ENCODE measurements at regions not wholly inside any gene's neighbourhood (a gene's known extent, or its start where the extent isn't known, plus 50 kb on each side); places are given as distances from the start of the nearest gene placed in this dataset.
A peak's percentile ranks its signal among the peaks of the same experiment; 100 is the strongest.

- ChIA-PET CTCF (no interaction called here), POLR2A (no interaction called here)
- H3K4me3 ChIP-seq (ENCODE audit: low read depth, low read length) = no peak overlapping the region
- H3K36me3 ChIP-seq (ENCODE audit: control insufficient read depth in 2 of 2, insufficient read depth in 1 of 2, low read length in 2 of 2) = no peaks in the 10 kb centered on the region
- no peak for TF ChIP-seq MZF1 (tag by site-specific recombination; IDR thresholded peaks at IDR 0.05; ENCODE audit: borderline replicate concordance)
- 0 out of 2 replicates have a peak, but pooled peaks have one; percentile 27 for TF ChIP-seq BCL6B (tag by site-specific recombination; IDR thresholded peaks at IDR 0.05)
- no peaks in the 10 kb centered on the region for H3K9me3 ChIP-seq (ENCODE audit: control insufficient read depth, insufficient read depth, low read depth, low read length)
- no peaks in the 10 kb centered on the region for H3K4me1 ChIP-seq (ENCODE audit: control insufficient read depth, insufficient read depth, low read length)
- H3K27ac ChIP-seq (ENCODE audit: extremely low read depth, low read depth, low read length) = no peak overlapping the region
Measured at GRCh38 chr1:117783606-117784396, 145.6 kb downstream of the GDAP2 start.

- ChIA-PET POLR2A (interaction anchor here (0.7 kb wide), 2 partner anchors 12 to 28 kb away, joined by 3 to 6 read pairs; no protein-coding TSS in a partner anchor), CTCF (interaction anchor here (0.8 kb wide), 1 partner anchor 107 kb away, joined by 3 read pairs; no protein-coding TSS in a partner anchor)
- Histone ChIP-seq H3K4me1 (ENCODE audit: control insufficient read depth, insufficient read depth, low read length) (no peaks in the 10 kb centered on the region), H3K36me3 (ENCODE audit: control insufficient read depth in 2 of 2, insufficient read depth in 1 of 2, low read length in 2 of 2) (no peaks in the 10 kb centered on the region), H3K27ac (ENCODE audit: extremely low read depth, low read depth, low read length) (no peak overlapping the region), H3K4me3 (ENCODE audit: low read depth, low read length) (no peak overlapping the region), H3K9me3 (ENCODE audit: control insufficient read depth, insufficient read depth, low read depth, low read length) (no peaks in the 10 kb centered on the region)
- no peak for TF ChIP-seq ZNF280D (tag by site-specific recombination; IDR thresholded peaks at IDR 0.05)
- no peak for TF ChIP-seq BCL6B (tag by site-specific recombination; IDR thresholded peaks at IDR 0.05)
- no peak for TF ChIP-seq ZNF777 (tag by site-specific recombination; IDR thresholded peaks at IDR 0.05; ENCODE audit: borderline replicate concordance)
- TF ChIP-seq KLF10 (tag by site-specific recombination; IDR thresholded peaks at IDR 0.05) = no peak
- no peak for TF ChIP-seq ZNF560 (tag by site-specific recombination; IDR thresholded peaks at IDR 0.05; ENCODE audit: borderline replicate concordance)
- no peak for TF ChIP-seq ZSCAN18 (tag by site-specific recombination; IDR thresholded peaks at IDR 0.05)
- TF ChIP-seq ZNF26 (tag by site-specific recombination; IDR thresholded peaks at IDR 0.05) = no peak
- TF ChIP-seq KLF1 (tag by site-specific recombination; IDR thresholded peaks at IDR 0.05) = no peak
- no peak for TF ChIP-seq ZNF18 (tag by site-specific recombination; IDR thresholded peaks at IDR 0.05)
- TF ChIP-seq YY2 (tag by site-specific recombination; IDR thresholded peaks at IDR 0.05) = no peak
- no peak for TF ChIP-seq ZNF548 (tag by site-specific recombination; IDR thresholded peaks at IDR 0.05)
- TF ChIP-seq ZNF341 (tag by site-specific recombination; IDR thresholded peaks at IDR 0.05; ENCODE audit: low read depth) = no peak
- TF ChIP-seq ZSCAN4 (tag by site-specific recombination; IDR thresholded peaks at IDR 0.05) = no peak
Measured at GRCh38 chr1:117788014-117788413, 141.4 kb downstream of the GDAP2 start.

Data from HEK293 (cell line).